Bronchial epithelial cell (primary cell): ENCODE measurements at regions not wholly inside any gene's neighbourhood (a gene's known extent, or its start where the extent isn't known, plus 50 kb on each side); places are given as distances from the start of the nearest gene placed in this dataset.
A peak's percentile ranks its signal among the peaks of the same experiment; 100 is the strongest.

Source experiments
- DNase-seq: peaks from one replicate; pipeline ENCODE4 v3.0.0-alpha.2; 2010; ENCODE audit warnings: low read depth
- FAIRE-seq: peaks from 2 replicates; lab custom pipeline; 2011; peaks lifted over from hg19 to GRCh38; lab: Jason Lieb, UNC
- H3K27me3 ChIP-seq: 2 replicates; pipeline ENCODE4 v1.5.1; 2011; ENCODE audit warnings: low read length; ENCODE audit not compliant: control insufficient read depth, insufficient read depth
- H3K36me3 ChIP-seq: 2 replicates; pipeline ENCODE4 v1.5.1; 2011; ENCODE audit warnings: low read length; ENCODE audit not compliant: control insufficient read depth, insufficient read depth
- H3K4me3 ChIP-seq: 2 replicates; pipeline ENCODE4 v1.5.1; 2011; ENCODE audit warnings: mild to moderate bottlenecking, low read depth, low read length, control low read depth
- CTCF ChIP-seq: IDR thresholded peaks from 2 replicates; pipeline ENCODE4 v1.5.1; 2011; ENCODE audit warnings: mild to moderate bottlenecking, moderate library complexity, low read length, control low read depth, inconsistent platforms; ENCODE audit not compliant: insufficient read depth, severe bottlenecking

- no peak for TF ChIP-seq CTCF
- FAIRE-seq (no peak), DNase-seq (no peak)
- no peaks in the 10 kb centered on the region for H3K36me3 ChIP-seq
- no peaks in the 10 kb centered on the region for H3K27me3 ChIP-seq
- H3K4me3 ChIP-seq: no peak overlapping the region
These were observed 288.0 kb upstream of the ANKRD55 start for GRCh38 chr5:56520986-56521730.

- Histone ChIP-seq H3K27me3 (no peaks in the 10 kb centered on the region), H3K4me3 (no peak overlapping the region), H3K36me3 (no peaks in the 10 kb centered on the region)
- DNase-seq: no peak
- FAIRE-seq: no peak
- no peak for TF ChIP-seq CTCF
These were observed 285.7 kb upstream of the ANKRD55 start for GRCh38 chr5:56518820-56519219.

- H3K27me3 ChIP-seq: no peaks in the 10 kb centered on the region
- no peak overlapping the region for H3K4me3 ChIP-seq
- DNase-seq (peak; percentile 70), FAIRE-seq (no peak)
- TF ChIP-seq CTCF: no peak
- no peaks in the 10 kb centered on the region for H3K36me3 ChIP-seq
These were observed 283.9 kb upstream of the ANKRD55 start for GRCh38 chr5:56517011-56517416.

GRCh38 chr5:56516441-56516840, 283.3 kb upstream of the ANKRD55 start:
- no peak for FAIRE-seq
- no peaks in the 10 kb centered on the region for H3K27me3 ChIP-seq

GRCh38 chr5:56516035-56516434, 282.9 kb upstream of the ANKRD55 start:
- no peaks in the 10 kb centered on the region for H3K27me3 ChIP-seq
- FAIRE-seq: no peak
- peak; percentile 87 for DNase-seq
- H3K36me3 ChIP-seq: no peaks in the 10 kb centered on the region
- no peak for TF ChIP-seq CTCF
- H3K4me3 ChIP-seq: no peak overlapping the region

More at GRCh38 chr5:56516441-56516840, 283.3 kb upstream of the ANKRD55 start:
- TF ChIP-seq CTCF: no peak
- no peaks in the 10 kb centered on the region for H3K36me3 ChIP-seq
- H3K4me3 ChIP-seq: no peak overlapping the region
- DNase-seq: no peak

- DNase-seq (no peak), FAIRE-seq (no peak)
- H3K36me3 ChIP-seq: no peaks in the 10 kb centered on the region
- TF ChIP-seq CTCF: no peak
- H3K4me3 ChIP-seq: no peak overlapping the region
- H3K27me3 ChIP-seq: no peaks in the 10 kb centered on the region
These were observed 281.9 kb upstream of the ANKRD55 start for GRCh38 chr5:56515011-56515410.
